ENCODE measurements at regions not wholly inside any gene's neighbourhood (a gene's known extent, or its start where the extent isn't known, plus 50 kb on each side); places are given as distances from the start of the nearest gene placed in this dataset.
A peak's percentile ranks its signal among the peaks of the same experiment; 100 is the strongest.
"Not testable (repeated sequence)": the region's sequence is repeated elsewhere in the genome, so short reads cannot be mapped to it uniquely, and the experiment has no call there.

- POLR2A ChIA-PET: no interaction called here
- TF ChIP-seq CTCF (IDR thresholded peaks at IDR 0.05; ENCODE audit: insufficient read depth, low read length, missing control alignments): peak; percentile 25
- H3K4me3 ChIP-seq (ENCODE audit: low read depth, low read length): no peak overlapping the region
- DNase-seq (ENCODE audit: low read depth, low spot score): no peak
- CTCF ChIA-PET: interaction anchor here (0.6 to 1.3 kb wide), 2 partner anchors 674 to 676 kb away, joined by 3 read pairs; no protein-coding TSS in a partner anchor
Observed at GRCh38 chr4:34323549-34324320, 1920.6 kb downstream of the ARAP2 start.

DNA sequence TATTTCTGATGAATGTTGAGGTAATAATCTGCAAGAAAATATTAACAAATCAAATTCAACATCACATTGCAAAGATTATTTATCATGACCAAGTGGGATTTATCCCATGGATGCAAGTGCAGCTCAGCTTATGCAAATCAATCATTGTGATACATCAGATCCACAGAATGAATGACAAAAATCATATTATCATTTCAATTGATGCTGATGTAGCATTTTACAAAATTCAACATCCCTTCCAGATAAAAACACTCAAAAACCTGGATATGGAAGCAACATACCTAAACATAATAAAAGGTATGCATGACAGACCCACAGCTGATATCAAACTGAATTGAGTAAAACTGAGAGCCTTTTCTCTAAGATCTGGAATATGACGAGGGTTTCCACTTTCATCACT is 1915.4 kb downstream of the ARAP2 start:
- no peak for TF ChIP-seq CTCF (IDR thresholded peaks at IDR 0.05; ENCODE audit: insufficient read depth, low read length, missing control alignments)
- ChIA-PET POLR2A (no interaction called here), CTCF (no interaction called here)
- no peak for DNase-seq (ENCODE audit: low read depth, low spot score)
- no peak overlapping the region for H3K4me3 ChIP-seq (ENCODE audit: low read depth, low read length)

- H3K4me3 ChIP-seq (ENCODE audit: low read depth, low read length); DNase-seq (ENCODE audit: low read depth, low spot score); CTCF ChIA-PET; POLR2A ChIA-PET: not testable (repeated sequence)
Observed at GRCh38 chr4:34335156-34335555, 1909.2 kb downstream of the ARAP2 start.

- H3K4me3 ChIP-seq (ENCODE audit: low read depth, low read length); POLR2A ChIA-PET; CTCF ChIA-PET; DNase-seq (ENCODE audit: low read depth, low spot score): not testable (repeated sequence)
Observed at GRCh38 chr4:34335556-34335955, 1908.8 kb downstream of the ARAP2 start.

- ChIA-PET POLR2A (no interaction called here), CTCF (no interaction called here)
Observed at GRCh38 chr4:34362654-34363053, 1881.7 kb downstream of the ARAP2 start.

GRCh38 chr4:34363842-34364241 is 1880.5 kb downstream of the ARAP2 start:
- no peak for DNase-seq (ENCODE audit: low read depth, low spot score)
- TF ChIP-seq CTCF (IDR thresholded peaks at IDR 0.05; ENCODE audit: insufficient read depth, low read length, missing control alignments): no peak
- ChIA-PET POLR2A (no interaction called here), CTCF (no interaction called here)
- no peak overlapping the region for H3K4me3 ChIP-seq (ENCODE audit: low read depth, low read length)

More at GRCh38 chr4:34362654-34363053, 1881.7 kb downstream of the ARAP2 start:
- no peak overlapping the region for H3K4me3 ChIP-seq (ENCODE audit: low read depth, low read length)
- no peak for DNase-seq (ENCODE audit: low read depth, low spot score)
- no peak for TF ChIP-seq CTCF (IDR thresholded peaks at IDR 0.05; ENCODE audit: insufficient read depth, low read length, missing control alignments)

DNA sequence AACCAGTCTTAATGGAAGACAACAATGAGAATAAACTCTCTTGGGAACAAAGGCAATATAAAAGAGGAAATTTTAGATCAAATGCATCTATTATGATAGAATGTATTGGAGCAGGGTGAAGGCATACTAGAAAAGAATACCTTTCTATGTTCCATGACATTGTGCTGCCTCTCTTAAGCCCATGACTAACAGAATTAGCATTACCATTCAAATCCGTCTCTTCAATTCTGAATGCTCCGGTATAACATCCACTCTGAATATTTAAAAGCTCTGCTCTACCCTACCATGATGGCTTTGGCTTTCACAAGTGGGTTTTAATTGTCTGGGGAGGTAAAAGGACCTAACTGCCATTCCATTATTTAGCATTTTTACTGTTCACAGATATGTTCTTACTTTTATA is 1878.4 kb downstream of the ARAP2 start:
- TF ChIP-seq CTCF (IDR thresholded peaks at IDR 0.05; ENCODE audit: insufficient read depth, low read length, missing control alignments): no peak
- ChIA-PET CTCF (no interaction called here), POLR2A (no interaction called here)
- no peak overlapping the region for H3K4me3 ChIP-seq (ENCODE audit: low read depth, low read length)
- no peak for DNase-seq (ENCODE audit: low read depth, low spot score)
